Coronary artery (tissue), 2 donors: ENCODE measurements at regions not wholly inside any gene's neighbourhood (a gene's known extent, or its start where the extent isn't known, plus 50 kb on each side); places are given as distances from the start of the nearest gene placed in this dataset.

Experiments
- DNase-seq: peaks from one replicate; pipeline ENCODE4 v3.0.0-alpha.2; 2017; ENCODE audit warnings: low spot score
- H3K27ac ChIP-seq, 2 donors: fragments of 200-600 bp; sonication (generic); one replicate each; pipeline ENCODE4 v1.5.1; 2016 to 2019
- H3K4me3 ChIP-seq: fragments of 200-600 bp; sonication (generic); 2 replicates; pipeline ENCODE4 v1.5.1; 2016; ENCODE audit warnings: mild to moderate bottlenecking, moderate library complexity
- CTCF ChIP-seq: fragments of 200-600 bp; sonication (generic); IDR thresholded peaks from one replicate; pipeline ENCODE4 v1.5.1; 2019; ENCODE audit warnings: antibody characterized with exemption

GRCh38 chr11:44466531-44467205, 98.8 kb upstream of the CD82 start:
- no peak for DNase-seq
- Histone ChIP-seq H3K4me3 (no peak overlapping the region), H3K27ac (no peak overlapping the region)
- no peak for TF ChIP-seq CTCF

GRCh38 chr11:44467413-44467812, 98.0 kb upstream of the CD82 start:
- no peak overlapping the region for H3K27ac ChIP-seq
- no peak for TF ChIP-seq CTCF
- H3K4me3 ChIP-seq, result no peak overlapping the region
- no peak for DNase-seq

- Histone ChIP-seq H3K4me3 (no peak overlapping the region), H3K27ac (no peak overlapping the region)
- no peak for DNase-seq
- no peak for TF ChIP-seq CTCF
Measured at GRCh38 chr11:44467931-44468330, 97.5 kb upstream of the CD82 start.

GRCh38 chr11:44468345-44468988, 97.0 kb upstream of the CD82 start:
- Histone ChIP-seq H3K27ac (no peak overlapping the region), H3K4me3 (no peak overlapping the region)
- no peak for DNase-seq
- TF ChIP-seq CTCF, result no peak

GRCh38 chr11:44469412-44469811, 96.1 kb upstream of the CD82 start:
- Histone ChIP-seq H3K4me3 (no peak overlapping the region), H3K27ac (no peak overlapping the region)
- TF ChIP-seq CTCF, result no peak
- no peak for DNase-seq

- H3K4me3 ChIP-seq, result no peak overlapping the region
- H3K27ac ChIP-seq, result no peak overlapping the region
- DNase-seq, result no peak
- no peak for TF ChIP-seq CTCF
Measured at GRCh38 chr11:44470854-44471253, 94.6 kb upstream of the CD82 start.

GRCh38 chr11:44471603-44472002, 93.9 kb upstream of the CD82 start:
- TF ChIP-seq CTCF, result no peak
- no peak overlapping the region for H3K4me3 ChIP-seq
- H3K27ac ChIP-seq, result no peak overlapping the region
- no peak for DNase-seq
